ENCODE measurements at regions not wholly inside any gene's neighbourhood (a gene's known extent, or its start where the extent isn't known, plus 50 kb on each side); places are given as distances from the start of the nearest gene placed in this dataset.
A peak's percentile ranks its signal among the peaks of the same experiment; 100 is the strongest.
"Not testable (repeated sequence)": the region's sequence is repeated elsewhere in the genome, so short reads cannot be mapped to it uniquely, and the experiment has no call there.

GRCh38 chr3:174482541-174482940 lies 376.6 kb upstream of the NAALADL2 start:
- Histone ChIP-seq H3K27me3 (replicated peaks; ENCODE audit: insufficient read depth) (no peaks in the 10 kb centered on the region), H3K9me3 (no peaks in the 10 kb centered on the region), H3K4me3 (no peak overlapping the region), H3K27ac (no peak overlapping the region), H3K4me1 (ENCODE audit: control insufficient read depth in 1 of 2, low read depth in 2 of 2) (no peaks in the 10 kb centered on the region), H3K36me3 (no peaks in the 10 kb centered on the region)
- TF ChIP-seq, protein P1, sequence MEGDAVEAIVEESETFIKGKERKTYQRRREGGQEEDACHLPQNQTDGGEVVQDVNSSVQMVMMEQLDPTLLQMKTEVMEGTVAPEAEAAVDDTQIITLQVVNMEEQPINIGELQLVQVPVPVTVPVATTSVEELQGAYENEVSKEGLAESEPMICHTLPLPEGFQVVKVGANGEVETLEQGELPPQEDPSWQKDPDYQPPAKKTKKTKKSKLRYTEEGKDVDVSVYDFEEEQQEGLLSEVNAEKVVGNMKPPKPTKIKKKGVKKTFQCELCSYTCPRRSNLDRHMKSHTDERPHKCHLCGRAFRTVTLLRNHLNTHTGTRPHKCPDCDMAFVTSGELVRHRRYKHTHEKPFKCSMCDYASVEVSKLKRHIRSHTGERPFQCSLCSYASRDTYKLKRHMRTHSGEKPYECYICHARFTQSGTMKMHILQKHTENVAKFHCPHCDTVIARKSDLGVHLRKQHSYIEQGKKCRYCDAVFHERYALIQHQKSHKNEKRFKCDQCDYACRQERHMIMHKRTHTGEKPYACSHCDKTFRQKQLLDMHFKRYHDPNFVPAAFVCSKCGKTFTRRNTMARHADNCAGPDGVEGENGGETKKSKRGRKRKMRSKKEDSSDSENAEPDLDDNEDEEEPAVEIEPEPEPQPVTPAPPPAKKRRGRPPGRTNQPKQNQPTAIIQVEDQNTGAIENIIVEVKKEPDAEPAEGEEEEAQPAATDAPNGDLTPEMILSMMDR (IDR thresholded peaks at IDR 0.05): no peak
- ATAC-seq (ENCODE audit: insufficient number of reproducible peaks, low FRiP score, low read depth) (no peak), DNase-seq (ENCODE audit: low spot score) (no peak)

GRCh38 chr3:174483254-174483653 lies 375.9 kb upstream of the NAALADL2 start:
- TF ChIP-seq, protein P1 (IDR thresholded peaks at IDR 0.05): no peak
- Histone ChIP-seq H3K27me3 (replicated peaks; ENCODE audit: insufficient read depth) (no peaks in the 10 kb centered on the region), H3K4me3 (no peak overlapping the region), H3K9me3 (no peaks in the 10 kb centered on the region), H3K36me3 (no peaks in the 10 kb centered on the region), H3K27ac (no peak overlapping the region), H3K4me1 (ENCODE audit: control insufficient read depth in 1 of 2, low read depth in 2 of 2) (peaks cover 0 to 5% of the 10 kb centered on the region in 2 donors)
- no peak for DNase-seq (ENCODE audit: low spot score)
- ATAC-seq (ENCODE audit: insufficient number of reproducible peaks, low FRiP score, low read depth): no peak

GRCh38 chr3:174483856-174484255 lies 375.3 kb upstream of the NAALADL2 start:
- not testable (repeated sequence) for H3K4me3 ChIP-seq; H3K27ac ChIP-seq; DNase-seq (ENCODE audit: low spot score); ATAC-seq (ENCODE audit: insufficient number of reproducible peaks, low FRiP score, low read depth); H3K4me1 ChIP-seq (ENCODE audit: control insufficient read depth in 1 of 2, low read depth in 2 of 2); H3K36me3 ChIP-seq; H3K27me3 ChIP-seq (replicated peaks; ENCODE audit: insufficient read depth); H3K9me3 ChIP-seq

DNA sequence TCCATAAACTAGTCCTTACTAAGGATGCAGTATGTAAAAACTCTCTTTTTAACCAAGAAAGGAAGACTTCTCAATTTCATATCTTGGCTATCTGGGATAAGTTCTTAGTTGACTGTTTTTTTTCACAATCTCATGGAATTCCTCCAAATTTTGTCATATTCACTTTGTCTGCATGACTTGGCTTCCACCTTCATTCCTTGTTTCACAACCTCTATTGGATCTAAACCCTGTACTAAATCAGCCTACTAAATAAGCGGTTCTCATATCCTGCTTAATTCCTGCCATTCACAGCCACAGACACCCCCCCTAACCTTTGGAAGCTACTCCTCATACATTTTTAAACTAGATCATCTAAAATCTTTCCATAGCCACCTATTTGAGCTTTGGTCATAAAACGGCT lies 370.6 kb upstream of the NAALADL2 start:
- TF ChIP-seq, protein P1 (IDR thresholded peaks at IDR 0.05): no peak
- ATAC-seq (ENCODE audit: insufficient number of reproducible peaks, low FRiP score, low read depth) (no peak), DNase-seq (ENCODE audit: low spot score) (no peak)
- H3K36me3 ChIP-seq: no peaks in the 10 kb centered on the region
- H3K27me3 ChIP-seq (replicated peaks; ENCODE audit: insufficient read depth): no peaks in the 10 kb centered on the region
- no peaks in the 10 kb centered on the region for H3K9me3 ChIP-seq
- H3K4me3 ChIP-seq: no peak overlapping the region
- H3K27ac ChIP-seq: no peak overlapping the region
- H3K4me1 ChIP-seq (ENCODE audit: control insufficient read depth in 1 of 2, low read depth in 2 of 2): peaks cover 0 to 8% of the 10 kb centered on the region in 2 donors

DNA sequence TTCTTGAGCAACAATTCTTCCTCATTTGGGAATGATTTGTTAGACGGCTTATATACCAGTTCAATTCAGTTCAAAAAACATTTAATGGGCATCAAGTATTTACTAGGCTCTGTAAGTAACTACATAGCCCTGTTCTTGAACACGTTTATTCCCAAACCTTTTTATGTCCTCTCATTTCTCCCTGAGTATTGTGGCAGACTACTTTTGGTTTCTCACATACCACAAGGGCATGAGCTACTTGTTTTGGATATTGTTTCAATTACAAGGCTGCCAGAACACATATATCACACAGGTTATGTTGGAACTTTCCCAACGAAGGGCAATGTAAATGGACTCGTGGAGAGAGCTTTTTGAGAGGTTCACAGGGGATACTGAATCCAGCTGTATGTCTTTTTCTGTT lies 363.8 kb upstream of the NAALADL2 start:
- H3K27ac ChIP-seq: peak overlapping the region; percentile 1 to 3
- no peaks in the 10 kb centered on the region for H3K36me3 ChIP-seq
- DNase-seq (ENCODE audit: low spot score) (no peak), ATAC-seq (ENCODE audit: insufficient number of reproducible peaks, low FRiP score, low read depth) (no peak)
- TF ChIP-seq, protein P1 (IDR thresholded peaks at IDR 0.05): no peak
- peaks cover 3 to 33% of the 10 kb centered on the region in 2 donors for H3K4me1 ChIP-seq (ENCODE audit: control insufficient read depth in 1 of 2, low read depth in 2 of 2)
- H3K27me3 ChIP-seq (replicated peaks; ENCODE audit: insufficient read depth): no peaks in the 10 kb centered on the region
- no peaks in the 10 kb centered on the region for H3K9me3 ChIP-seq
- no peak overlapping the region for H3K4me3 ChIP-seq

DNA sequence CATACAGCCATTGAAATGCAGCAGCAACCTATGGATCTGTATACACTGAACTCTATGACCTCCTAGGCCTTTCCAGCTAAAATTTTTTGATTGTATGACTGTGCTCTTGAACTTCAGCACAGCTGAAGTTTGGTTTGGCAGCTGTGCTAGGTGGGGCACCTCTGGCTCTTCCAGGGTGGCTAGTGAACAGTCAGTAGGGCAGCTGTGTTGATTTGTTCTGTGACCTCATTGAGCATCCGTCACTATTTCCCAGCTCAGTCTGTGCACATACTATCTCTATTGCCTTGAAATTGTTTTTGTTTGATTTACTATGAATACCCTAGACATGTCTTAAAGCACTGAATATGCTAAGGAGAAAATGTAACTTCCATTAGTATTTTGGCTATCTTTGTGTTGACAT lies 363.2 kb upstream of the NAALADL2 start:
- TF ChIP-seq, protein P1 (IDR thresholded peaks at IDR 0.05): no peak
- H3K27me3 ChIP-seq (replicated peaks; ENCODE audit: insufficient read depth): no peaks in the 10 kb centered on the region
- no peaks in the 10 kb centered on the region for H3K9me3 ChIP-seq
- no peak for DNase-seq (ENCODE audit: low spot score)
- H3K4me3 ChIP-seq: no peak overlapping the region
- peak; percentile 76 for ATAC-seq (ENCODE audit: insufficient number of reproducible peaks, low FRiP score, low read depth)
- H3K36me3 ChIP-seq: no peaks in the 10 kb centered on the region
- peak overlapping the region; percentile 1 to 3 for H3K27ac ChIP-seq
- peaks cover 3 to 33% of the 10 kb centered on the region in 2 donors for H3K4me1 ChIP-seq (ENCODE audit: control insufficient read depth in 1 of 2, low read depth in 2 of 2)

Data from thoracic aorta (tissue), 2 donors.